HG03571 (cell line): ENCODE measurements at regions not wholly inside any gene's neighbourhood (a gene's known extent, or its start where the extent isn't known, plus 50 kb on each side); places are given as distances from the start of the nearest gene placed in this dataset.

ENCODE experiments used
- ATAC-seq: cut with Tn5 transposase; IDR thresholded peaks from one replicate; pipeline ENCODE4 v1.9.1; 2021; ENCODE audit not compliant: unreplicated experiment

- no peak for ATAC-seq
These were observed 1066.6 kb upstream of the SLC10A2 start for GRCh38 chr13:104132849-104133248.

- ATAC-seq, result no peak
These were observed 1047.9 kb upstream of the SLC10A2 start for GRCh38 chr13:104114101-104114500.

GRCh38 chr13:104111031-104111430 lies 1044.8 kb upstream of the SLC10A2 start:
- ATAC-seq, result no peak

- no peak for ATAC-seq
These were observed 1040.6 kb upstream of the SLC10A2 start for GRCh38 chr13:104106705-104107393.

GRCh38 chr13:104105418-104106355 lies 1039.5 kb upstream of the SLC10A2 start:
- ATAC-seq, result no peak

GRCh38 chr13:104099750-104100149 lies 1033.5 kb upstream of the SLC10A2 start:
- ATAC-seq, result no peak

- no peak for ATAC-seq
These were observed 1032.2 kb upstream of the SLC10A2 start for GRCh38 chr13:104098421-104098820.

- ATAC-seq, result no peak
These were observed 1020.5 kb upstream of the SLC10A2 start for GRCh38 chr13:104086759-104087158.

- no peak for ATAC-seq
These were observed 1020.0 kb upstream of the SLC10A2 start for GRCh38 chr13:104086210-104086609.

GRCh38 chr13:104085611-104086010 lies 1019.4 kb upstream of the SLC10A2 start:
- ATAC-seq, result no peak

- no peak for ATAC-seq
These were observed 1008.1 kb upstream of the SLC10A2 start for GRCh38 chr13:104074326-104074725.

GRCh38 chr13:104071806-104072205 lies 1005.6 kb upstream of the SLC10A2 start:
- no peak for ATAC-seq

GRCh38 chr13:104065328-104065727 lies 999.1 kb upstream of the SLC10A2 start:
- no peak for ATAC-seq

- no peak for ATAC-seq
These were observed 991.6 kb upstream of the SLC10A2 start for GRCh38 chr13:104057861-104058260.

- ATAC-seq, result no peak
These were observed 979.7 kb upstream of the SLC10A2 start for GRCh38 chr13:104045907-104046306.

- no peak for ATAC-seq
These were observed 977.0 kb upstream of the SLC10A2 start for GRCh38 chr13:104043184-104043583.

- no peak for ATAC-seq
These were observed 968.7 kb upstream of the SLC10A2 start for GRCh38 chr13:104034891-104035290.

- no peak for ATAC-seq
These were observed 959.1 kb upstream of the SLC10A2 start for GRCh38 chr13:104025303-104025702.

GRCh38 chr13:104024416-104025170 lies 958.4 kb upstream of the SLC10A2 start:
- ATAC-seq, result no peak

- ATAC-seq, result no peak
These were observed 955.7 kb upstream of the SLC10A2 start for GRCh38 chr13:104021806-104022397.

- ATAC-seq, result no peak
These were observed 951.1 kb upstream of the SLC10A2 start for GRCh38 chr13:104017317-104017716.
